HEK293T (cell line): ENCODE measurements at regions not wholly inside any gene's neighbourhood (a gene's known extent, or its start where the extent isn't known, plus 50 kb on each side); places are given as distances from the start of the nearest gene placed in this dataset.

Experiments used
- FOXK2 ChIP-seq: fragments of 450-650 bp; IDR thresholded peaks from 2 replicates; pipeline ENCODE4 v1.6.1; 2016; ENCODE audit warnings: mild to moderate bottlenecking
- SP1 ChIP-seq: fragments of 450-650 bp; IDR thresholded peaks from 2 replicates; pipeline ENCODE4 v1.6.1; 2017

DNA sequence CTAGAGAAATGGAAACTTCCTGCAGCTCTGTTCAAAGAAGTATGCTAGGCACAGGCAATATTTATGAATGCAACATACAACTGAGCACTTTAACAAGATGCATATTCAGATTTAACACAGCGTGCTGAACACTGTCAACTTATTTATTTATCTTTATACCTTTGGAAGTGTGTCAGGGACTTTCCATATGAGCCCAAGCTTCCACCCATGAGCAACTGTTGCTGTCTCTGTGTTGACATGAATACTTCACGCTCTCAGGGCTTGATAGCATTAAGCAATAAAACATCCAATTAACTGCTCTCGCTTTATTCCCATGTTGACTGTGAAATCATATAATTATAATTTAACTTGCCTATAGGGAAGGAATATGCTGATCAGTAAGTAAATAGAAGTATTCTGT, 116.6 kb upstream of the ROBO1 start:
- TF ChIP-seq SP1 (no peak), FOXK2 (no peak)
